DND-41 (cell line): ENCODE measurements at regions not wholly inside any gene's neighbourhood (a gene's known extent, or its start where the extent isn't known, plus 50 kb on each side); places are given as distances from the start of the nearest gene placed in this dataset.

Experiments
- EZH2 ChIP-seq: IDR thresholded peaks from 3 replicates; pipeline ENCODE4 v1.6.1; 2012; ENCODE audit warnings: borderline replicate concordance, low read depth, mild to moderate bottlenecking, moderate library complexity, low read length, inconsistent platforms; ENCODE audit not compliant: severe bottlenecking
- TF ChIP-seq, protein P1 (sequence below): IDR thresholded peaks from 2 replicates; pipeline ENCODE4 v1.5.1; 2012; ENCODE audit warnings: borderline replicate concordance, low read length, moderate library complexity, mild to moderate bottlenecking; ENCODE audit not compliant: poor library complexity, severe bottlenecking; ENCODE audit errors: extremely low read depth

DNA sequence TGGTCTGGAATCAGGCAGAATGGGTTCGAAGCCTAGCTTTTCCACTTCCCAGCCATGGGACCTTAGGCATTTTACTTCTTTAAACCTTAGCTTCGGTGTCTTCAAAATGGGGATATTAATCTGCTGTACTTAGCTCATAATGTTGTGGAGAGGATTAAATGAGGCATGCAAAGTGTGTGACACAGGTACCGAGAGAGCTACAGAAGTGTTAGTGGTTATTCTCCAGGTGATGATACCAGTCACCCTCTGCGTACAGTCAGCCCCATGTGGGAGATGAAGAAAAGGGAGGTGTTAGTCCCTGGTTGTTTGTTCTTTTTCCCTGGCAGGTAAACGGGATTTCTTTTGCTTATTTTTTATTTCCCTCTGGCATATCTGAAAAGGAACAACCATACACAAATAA, 212.1 kb downstream of the PHLDA1 start:
- TF ChIP-seq, protein P1, sequence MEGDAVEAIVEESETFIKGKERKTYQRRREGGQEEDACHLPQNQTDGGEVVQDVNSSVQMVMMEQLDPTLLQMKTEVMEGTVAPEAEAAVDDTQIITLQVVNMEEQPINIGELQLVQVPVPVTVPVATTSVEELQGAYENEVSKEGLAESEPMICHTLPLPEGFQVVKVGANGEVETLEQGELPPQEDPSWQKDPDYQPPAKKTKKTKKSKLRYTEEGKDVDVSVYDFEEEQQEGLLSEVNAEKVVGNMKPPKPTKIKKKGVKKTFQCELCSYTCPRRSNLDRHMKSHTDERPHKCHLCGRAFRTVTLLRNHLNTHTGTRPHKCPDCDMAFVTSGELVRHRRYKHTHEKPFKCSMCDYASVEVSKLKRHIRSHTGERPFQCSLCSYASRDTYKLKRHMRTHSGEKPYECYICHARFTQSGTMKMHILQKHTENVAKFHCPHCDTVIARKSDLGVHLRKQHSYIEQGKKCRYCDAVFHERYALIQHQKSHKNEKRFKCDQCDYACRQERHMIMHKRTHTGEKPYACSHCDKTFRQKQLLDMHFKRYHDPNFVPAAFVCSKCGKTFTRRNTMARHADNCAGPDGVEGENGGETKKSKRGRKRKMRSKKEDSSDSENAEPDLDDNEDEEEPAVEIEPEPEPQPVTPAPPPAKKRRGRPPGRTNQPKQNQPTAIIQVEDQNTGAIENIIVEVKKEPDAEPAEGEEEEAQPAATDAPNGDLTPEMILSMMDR = no peak
- TF ChIP-seq EZH2 = no peak
